Lower lobe of right lung (tissue), 2 donors: ENCODE measurements at regions not wholly inside any gene's neighbourhood (a gene's known extent, or its start where the extent isn't known, plus 50 kb on each side); places are given as distances from the start of the nearest gene placed in this dataset.

Experiments used
- ATAC-seq, 2 donors: fragments of 200-7000 bp; cut with Tn5 transposase; one replicate each; pipeline ENCODE4 v1.9.1; 2020 to 2022; ENCODE audit warnings: mild to moderate bottlenecking in 2 of 2, moderate library complexity in 2 of 2
- DNase-seq: peaks from one replicate; pipeline ENCODE4 v3.0.0-alpha.2; 2020
- H3K27ac ChIP-seq: fragments of 200-600 bp; one replicate; pipeline ENCODE4 v1.8.0; 2022
- H3K27me3 ChIP-seq: fragments of 200-600 bp; one replicate; pipeline ENCODE4 v1.8.0; 2022; ENCODE audit warnings: low read depth
- H3K36me3 ChIP-seq: fragments of 200-600 bp; one replicate; pipeline ENCODE4 v1.8.0; 2022; ENCODE audit warnings: mild to moderate bottlenecking
- H3K4me1 ChIP-seq: fragments of 200-600 bp; one replicate; pipeline ENCODE4 v1.8.0; 2022
- H3K4me3 ChIP-seq: fragments of 200-600 bp; one replicate; pipeline ENCODE4 v1.8.0; 2022; ENCODE audit warnings: mild to moderate bottlenecking
- H3K9me3 ChIP-seq: fragments of 200-600 bp; one replicate; pipeline ENCODE4 v1.8.0; 2022
- intact Hi-C: fragments of 100-400 bp; cut with DNase I; formaldehyde crosslinking; loops from one replicate; pipeline ENCODE4 v1.11.0; 2022
- TF ChIP-seq, protein P1 (sequence below): fragments of 200-600 bp; IDR thresholded peaks from one replicate; pipeline ENCODE4 v1.8.0; 2022; ENCODE audit warnings: antibody characterized with exemption, mild to moderate bottlenecking
- donor health status: DM: no; HTN: yes; CAD: no; lungs with severe emphysema.

DNA sequence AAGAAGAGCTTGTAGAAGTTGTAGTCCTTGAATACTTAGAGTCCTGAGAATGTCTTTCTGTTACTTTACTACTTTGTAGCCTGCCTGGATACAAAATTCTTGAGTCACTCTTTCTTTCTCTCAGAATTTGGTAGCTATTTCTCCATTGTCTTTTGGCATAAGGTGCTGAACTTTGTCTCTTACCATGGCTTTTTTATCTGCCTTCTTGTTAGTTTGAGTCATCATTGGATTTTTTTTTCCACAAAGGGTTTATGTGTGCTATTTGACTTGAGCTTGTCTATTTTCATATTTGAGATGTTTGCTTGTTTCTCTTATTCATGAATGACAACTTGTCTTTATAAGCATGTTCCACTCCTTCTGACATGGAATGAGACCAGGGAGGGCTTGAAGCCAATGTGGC, 74.5 kb upstream of the EXOC6 start:
- Histone ChIP-seq H3K4me3 (no peak overlapping the region), H3K27me3 (no peaks in the 10 kb centered on the region), H3K27ac (no peak overlapping the region), H3K4me1 (no peaks in the 10 kb centered on the region), H3K36me3 (no peaks in the 10 kb centered on the region), H3K9me3 (no peaks in the 10 kb centered on the region)
- intact Hi-C loops = no loop called here
- ATAC-seq (no peak), DNase-seq (no peak)
- TF ChIP-seq, protein P1, sequence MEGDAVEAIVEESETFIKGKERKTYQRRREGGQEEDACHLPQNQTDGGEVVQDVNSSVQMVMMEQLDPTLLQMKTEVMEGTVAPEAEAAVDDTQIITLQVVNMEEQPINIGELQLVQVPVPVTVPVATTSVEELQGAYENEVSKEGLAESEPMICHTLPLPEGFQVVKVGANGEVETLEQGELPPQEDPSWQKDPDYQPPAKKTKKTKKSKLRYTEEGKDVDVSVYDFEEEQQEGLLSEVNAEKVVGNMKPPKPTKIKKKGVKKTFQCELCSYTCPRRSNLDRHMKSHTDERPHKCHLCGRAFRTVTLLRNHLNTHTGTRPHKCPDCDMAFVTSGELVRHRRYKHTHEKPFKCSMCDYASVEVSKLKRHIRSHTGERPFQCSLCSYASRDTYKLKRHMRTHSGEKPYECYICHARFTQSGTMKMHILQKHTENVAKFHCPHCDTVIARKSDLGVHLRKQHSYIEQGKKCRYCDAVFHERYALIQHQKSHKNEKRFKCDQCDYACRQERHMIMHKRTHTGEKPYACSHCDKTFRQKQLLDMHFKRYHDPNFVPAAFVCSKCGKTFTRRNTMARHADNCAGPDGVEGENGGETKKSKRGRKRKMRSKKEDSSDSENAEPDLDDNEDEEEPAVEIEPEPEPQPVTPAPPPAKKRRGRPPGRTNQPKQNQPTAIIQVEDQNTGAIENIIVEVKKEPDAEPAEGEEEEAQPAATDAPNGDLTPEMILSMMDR = no peak

DNA sequence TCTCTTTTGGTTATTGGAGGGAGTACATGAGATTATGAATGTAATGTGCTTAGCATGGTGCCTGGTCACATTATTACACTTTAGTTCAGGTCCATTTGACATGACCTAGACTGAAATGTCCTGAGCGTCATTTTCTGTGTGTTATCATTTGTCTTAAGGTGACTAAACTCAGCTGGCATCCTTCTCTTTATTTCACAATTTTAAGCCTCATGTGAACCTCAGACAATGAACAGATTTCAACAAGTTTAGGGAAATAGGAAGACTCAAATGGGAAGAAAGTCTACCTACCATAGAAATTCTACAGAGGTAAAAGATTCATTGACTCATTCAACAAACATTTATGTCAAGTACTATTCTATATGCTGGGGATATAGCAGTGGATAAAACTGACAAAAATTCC, 70.2 kb upstream of the EXOC6 start:
- ATAC-seq (no peak), DNase-seq (no peak)
- H3K4me3 ChIP-seq = no peak overlapping the region
- no peak overlapping the region for H3K27ac ChIP-seq
- intact Hi-C loops = no loop called here
- no peaks in the 10 kb centered on the region for H3K36me3 ChIP-seq
- H3K4me1 ChIP-seq = no peaks in the 10 kb centered on the region
- no peaks in the 10 kb centered on the region for H3K9me3 ChIP-seq
- no peaks in the 10 kb centered on the region for H3K27me3 ChIP-seq
- TF ChIP-seq, protein P1 = no peak

DNA sequence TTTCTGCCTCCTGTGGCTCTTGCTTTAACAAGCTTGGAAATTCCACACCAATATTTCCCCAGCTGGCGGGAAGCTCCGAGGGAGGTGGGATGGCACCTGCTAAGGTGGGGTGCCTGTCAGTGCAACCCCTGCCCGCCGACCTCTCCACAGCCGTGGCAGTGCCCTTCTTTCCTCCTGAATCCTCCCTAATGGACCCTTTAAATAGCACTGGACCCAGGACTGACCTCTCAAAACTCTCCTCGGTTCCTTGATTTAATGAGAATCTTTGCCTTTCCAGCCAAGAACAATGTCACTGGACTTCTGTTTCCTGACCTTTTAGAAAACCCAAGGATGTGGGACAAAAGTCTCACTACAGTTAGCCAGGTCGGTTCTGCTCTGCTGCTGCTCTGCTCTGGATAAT, 63.2 kb upstream of the EXOC6 start:
- H3K4me1 ChIP-seq = peaks cover 6% of the 10 kb centered on the region
- TF ChIP-seq, protein P1 = no peak
- DNase-seq (no peak), ATAC-seq (no peak)
- no peak overlapping the region for H3K27ac ChIP-seq
- intact Hi-C loops = no loop called here
- H3K4me3 ChIP-seq = no peak overlapping the region
- no peaks in the 10 kb centered on the region for H3K27me3 ChIP-seq
- H3K9me3 ChIP-seq = no peaks in the 10 kb centered on the region
- H3K36me3 ChIP-seq = no peaks in the 10 kb centered on the region

DNA sequence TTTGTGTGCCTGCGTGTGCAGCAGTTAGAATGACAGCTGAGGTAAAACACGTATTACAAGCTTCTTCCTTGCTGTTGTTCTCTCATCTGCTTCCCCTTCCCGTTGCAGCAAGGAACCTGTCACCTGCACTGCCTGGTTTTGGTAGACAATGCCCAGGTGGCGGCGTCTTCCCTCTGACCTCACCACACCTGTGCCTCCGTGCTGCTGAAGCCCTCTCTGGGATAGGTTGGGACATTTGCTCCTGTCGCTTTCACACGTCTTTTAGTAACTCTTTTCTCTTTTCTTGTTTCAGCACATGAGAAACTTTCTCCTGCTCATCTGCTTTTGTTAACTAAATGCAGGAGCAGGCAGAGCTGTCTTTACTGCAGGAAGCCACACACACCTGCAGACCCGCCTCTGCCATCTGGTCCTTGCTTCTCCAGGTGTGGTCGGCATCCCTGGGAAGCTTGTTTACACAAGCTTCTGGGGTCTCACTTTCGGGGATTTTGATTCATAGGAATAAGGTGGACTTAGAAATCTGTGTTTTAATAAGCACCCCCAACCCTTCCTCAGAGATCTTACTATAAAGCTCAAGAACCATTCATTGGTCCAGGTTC, 60.7 kb upstream of the EXOC6 start:
- TF ChIP-seq, protein P1 = no peak
- DNase-seq (no peak), ATAC-seq (no peak)
- H3K36me3 ChIP-seq = no peaks in the 10 kb centered on the region
- intact Hi-C loops = no loop called here
- H3K4me1 ChIP-seq = peaks cover 6% of the 10 kb centered on the region
- no peaks in the 10 kb centered on the region for H3K9me3 ChIP-seq
- H3K27me3 ChIP-seq = no peaks in the 10 kb centered on the region
- no peak overlapping the region for H3K4me3 ChIP-seq
- H3K27ac ChIP-seq = no peak overlapping the region

DNA sequence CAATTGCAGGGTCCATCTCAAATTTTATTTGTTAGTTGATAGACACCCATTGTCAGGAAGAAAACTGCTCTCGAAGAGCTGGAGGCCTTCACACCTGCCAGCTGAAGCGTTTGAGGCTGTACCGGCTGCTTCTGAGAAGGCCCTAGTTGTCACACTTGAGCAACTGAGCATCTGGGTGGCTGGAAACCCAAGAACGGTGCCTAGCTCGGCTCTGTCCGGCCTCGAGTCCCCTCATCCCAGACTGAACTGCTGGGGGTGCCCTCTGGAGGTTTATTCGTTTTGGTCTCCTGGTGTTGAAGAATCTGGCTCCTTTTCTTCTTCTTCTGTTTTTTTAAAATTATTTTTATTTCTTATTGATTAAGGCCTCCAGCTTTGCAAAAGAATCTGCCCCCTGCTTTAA, 59.3 kb upstream of the EXOC6 start:
- H3K27ac ChIP-seq = no peak overlapping the region
- H3K4me3 ChIP-seq = no peak overlapping the region
- TF ChIP-seq, protein P1 = no peak
- intact Hi-C loops = no loop called here
- DNase-seq (no peak), ATAC-seq (no peak)
- no peaks in the 10 kb centered on the region for H3K9me3 ChIP-seq
- peaks cover 6% of the 10 kb centered on the region for H3K4me1 ChIP-seq
- no peaks in the 10 kb centered on the region for H3K27me3 ChIP-seq
- H3K36me3 ChIP-seq = no peaks in the 10 kb centered on the region

DNA sequence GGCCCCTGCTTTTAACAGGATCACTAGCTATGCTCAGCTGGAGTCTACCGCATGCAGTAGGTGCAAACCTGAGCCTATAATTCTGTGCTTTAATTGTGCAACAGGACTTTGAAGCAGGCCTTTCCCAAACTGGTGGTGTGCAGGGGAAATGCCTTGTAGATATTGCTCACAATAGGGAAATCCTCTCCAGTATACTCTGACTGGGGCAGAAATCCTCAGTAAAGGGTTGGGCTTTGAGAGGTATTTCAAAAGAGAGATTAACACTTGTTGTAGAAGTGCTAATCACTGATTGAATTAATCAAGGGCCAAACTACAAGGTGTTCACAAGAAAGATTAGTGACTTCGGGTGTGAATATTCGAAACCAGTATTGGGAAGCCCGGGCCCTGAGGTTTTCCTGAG, 58.5 kb upstream of the EXOC6 start:
- TF ChIP-seq, protein P1 = no peak
- intact Hi-C loops = no loop called here

More for the DNA sequence above, 58.5 kb upstream of the EXOC6 start:
- H3K36me3 ChIP-seq = no peaks in the 10 kb centered on the region
- no peaks in the 10 kb centered on the region for H3K9me3 ChIP-seq
- no peak overlapping the region for H3K4me3 ChIP-seq
- DNase-seq = no peak
- H3K27ac ChIP-seq = no peak overlapping the region
- H3K27me3 ChIP-seq = no peaks in the 10 kb centered on the region
- ATAC-seq = no peak
- peaks cover 6% of the 10 kb centered on the region for H3K4me1 ChIP-seq
